Uterus (tissue), 2 donors: ENCODE measurements at regions not wholly inside any gene's neighbourhood (a gene's known extent, or its start where the extent isn't known, plus 50 kb on each side); places are given as distances from the start of the nearest gene placed in this dataset.

Experiments
- POLR2A ChIP-seq, 2 donors: fragments of 450-650 bp; IDR thresholded peaks; one replicate each; pipeline ENCODE4 v1.6.1; 2016; ENCODE audit warnings: antibody characterized with exemption in 2 of 2, mild to moderate bottlenecking in 1 of 2, moderate library complexity in 1 of 2
- TF ChIP-seq, protein P1 (sequence below), 4 experiments: fragments of 200-600 bp in 2 of 4; fragments of 450-650 bp in 2 of 4; sonication (generic) in 2 of 4; IDR thresholded peaks; one replicate each; pipeline ENCODE4 v1.5.1; 2016 to 2019; ENCODE audit warnings: antibody characterized with exemption in 4 of 4, mild to moderate bottlenecking in 2 of 4, moderate library complexity in 1 of 4

DNA sequence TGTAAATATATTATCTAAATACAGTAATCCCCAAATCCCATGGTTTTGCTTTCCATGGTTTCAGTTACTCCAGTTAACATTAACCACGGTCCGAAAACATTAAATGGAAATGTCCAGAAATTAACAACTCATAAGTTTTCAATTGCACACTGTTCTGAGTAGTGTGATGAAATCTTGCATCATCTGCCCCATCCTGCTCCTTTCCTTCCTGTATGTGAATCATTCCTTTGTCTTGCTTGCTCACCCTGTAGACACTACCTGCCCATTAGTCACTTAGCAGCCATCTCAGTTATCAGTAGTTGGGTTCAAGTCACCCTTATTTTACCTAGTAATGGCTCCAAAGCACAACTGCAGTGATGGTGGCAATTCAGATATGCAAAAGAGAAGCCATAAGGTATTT, 1568.5 kb upstream of the WWC1 start:
- TF ChIP-seq, protein P1, sequence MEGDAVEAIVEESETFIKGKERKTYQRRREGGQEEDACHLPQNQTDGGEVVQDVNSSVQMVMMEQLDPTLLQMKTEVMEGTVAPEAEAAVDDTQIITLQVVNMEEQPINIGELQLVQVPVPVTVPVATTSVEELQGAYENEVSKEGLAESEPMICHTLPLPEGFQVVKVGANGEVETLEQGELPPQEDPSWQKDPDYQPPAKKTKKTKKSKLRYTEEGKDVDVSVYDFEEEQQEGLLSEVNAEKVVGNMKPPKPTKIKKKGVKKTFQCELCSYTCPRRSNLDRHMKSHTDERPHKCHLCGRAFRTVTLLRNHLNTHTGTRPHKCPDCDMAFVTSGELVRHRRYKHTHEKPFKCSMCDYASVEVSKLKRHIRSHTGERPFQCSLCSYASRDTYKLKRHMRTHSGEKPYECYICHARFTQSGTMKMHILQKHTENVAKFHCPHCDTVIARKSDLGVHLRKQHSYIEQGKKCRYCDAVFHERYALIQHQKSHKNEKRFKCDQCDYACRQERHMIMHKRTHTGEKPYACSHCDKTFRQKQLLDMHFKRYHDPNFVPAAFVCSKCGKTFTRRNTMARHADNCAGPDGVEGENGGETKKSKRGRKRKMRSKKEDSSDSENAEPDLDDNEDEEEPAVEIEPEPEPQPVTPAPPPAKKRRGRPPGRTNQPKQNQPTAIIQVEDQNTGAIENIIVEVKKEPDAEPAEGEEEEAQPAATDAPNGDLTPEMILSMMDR (IDR thresholded peaks at IDR 0.05) = no peak
- TF ChIP-seq POLR2A (IDR thresholded peaks at IDR 0.05) = no peak
